ENCODE measurements at regions not wholly inside any gene's neighbourhood (a gene's known extent, or its start where the extent isn't known, plus 50 kb on each side); places are given as distances from the start of the nearest gene placed in this dataset.

- 100% methylated on average over 1 of the region's 3 CpGs for WGBS (ENCODE audit: insufficient coverage, low coverage, low lambda C conversion rate, missing lambda C conversion rate)
- H3K4me1 ChIP-seq, result peaks cover 0 to 4% (median 0%) of the 10 kb centered on the region in 4 donors
- H3K27ac ChIP-seq, result no peak overlapping the region
- no peak for TF ChIP-seq POLR2A (IDR thresholded peaks at IDR 0.05)
- TF ChIP-seq CTCF (IDR thresholded peaks at IDR 0.05), result no peak
- intact Hi-C loops (cut with DNase I), result no loop called here
- DNase-seq, result no peak
- H3K36me3 ChIP-seq, result no peaks in the 10 kb centered on the region
- H3K4me3 ChIP-seq, result no peak overlapping the region
- no peak for ATAC-seq
- no peaks in the 10 kb centered on the region for H3K9me3 ChIP-seq
- no peaks in the 10 kb centered on the region for H3K27me3 ChIP-seq
Measured at GRCh38 chr17:71905376-71906031, 215.3 kb upstream of the SOX9 start.

- no peak for ATAC-seq
- Histone ChIP-seq H3K4me1 (no peaks in the 10 kb centered on the region), H3K27me3 (no peaks in the 10 kb centered on the region), H3K36me3 (no peaks in the 10 kb centered on the region), H3K9me3 (no peaks in the 10 kb centered on the region), H3K27ac (no peak overlapping the region), H3K4me3 (no peak overlapping the region)
- WGBS (ENCODE audit: insufficient coverage, low coverage, low lambda C conversion rate, missing lambda C conversion rate), result 74% methylated on average over 5 of the region's 5 CpGs
- no peak for DNase-seq
- TF ChIP-seq POLR2A (IDR thresholded peaks at IDR 0.05) (no peak), CTCF (IDR thresholded peaks at IDR 0.05) (no peak)
- intact Hi-C loops (cut with DNase I), result no loop called here
Measured at GRCh38 chr17:71909155-71909554, 211.7 kb upstream of the SOX9 start.

- Histone ChIP-seq H3K4me1 (no peaks in the 10 kb centered on the region), H3K36me3 (no peaks in the 10 kb centered on the region), H3K9me3 (no peaks in the 10 kb centered on the region), H3K27me3 (no peaks in the 10 kb centered on the region), H3K4me3 (no peak overlapping the region), H3K27ac (no peak overlapping the region)
- 53% methylated on average over 3 of the region's 3 CpGs for WGBS (ENCODE audit: insufficient coverage, low coverage, low lambda C conversion rate, missing lambda C conversion rate)
- no peak for DNase-seq
- TF ChIP-seq POLR2A (IDR thresholded peaks at IDR 0.05) (no peak), CTCF (IDR thresholded peaks at IDR 0.05) (no peak)
- no peak for ATAC-seq
- intact Hi-C loops (cut with DNase I), result no loop called here
Measured at GRCh38 chr17:71910002-71910401, 210.8 kb upstream of the SOX9 start.

- intact Hi-C loops (cut with DNase I), result no loop called here
- Histone ChIP-seq H3K9me3 (no peaks in the 10 kb centered on the region), H3K36me3 (no peaks in the 10 kb centered on the region), H3K4me3 (no peak overlapping the region), H3K27me3 (no peaks in the 10 kb centered on the region), H3K4me1 (no peaks in the 10 kb centered on the region), H3K27ac (no peak overlapping the region)
- DNase-seq (no peak), ATAC-seq (no peak)
- WGBS (ENCODE audit: insufficient coverage, low coverage, low lambda C conversion rate, missing lambda C conversion rate), result 61% methylated on average over 3 of the region's 3 CpGs
- TF ChIP-seq CTCF (IDR thresholded peaks at IDR 0.05), result no peak
- no peak for TF ChIP-seq POLR2A (IDR thresholded peaks at IDR 0.05)
Measured at GRCh38 chr17:71914042-71914441, 206.8 kb upstream of the SOX9 start.

- no peaks in the 10 kb centered on the region for H3K27me3 ChIP-seq
- no peak for TF ChIP-seq CTCF (IDR thresholded peaks at IDR 0.05)
- no peak for TF ChIP-seq POLR2A (IDR thresholded peaks at IDR 0.05)
- no peak overlapping the region for H3K27ac ChIP-seq
- H3K9me3 ChIP-seq, result no peaks in the 10 kb centered on the region
- no peak for ATAC-seq
- intact Hi-C loops (cut with DNase I), result no loop called here
- H3K36me3 ChIP-seq, result no peaks in the 10 kb centered on the region
- WGBS (ENCODE audit: insufficient coverage, low coverage, low lambda C conversion rate, missing lambda C conversion rate), result no CpG with 5 or more reads among the region's 2 CpGs
- H3K4me3 ChIP-seq, result no peak overlapping the region
- no peak for DNase-seq
- no peaks in the 10 kb centered on the region for H3K4me1 ChIP-seq
Measured at GRCh38 chr17:71914812-71915211, 206.0 kb upstream of the SOX9 start.
